K562 (cell line): ENCODE measurements at regions not wholly inside any gene's neighbourhood (a gene's known extent, or its start where the extent isn't known, plus 50 kb on each side); places are given as distances from the start of the nearest gene placed in this dataset.

ENCODE experiments used
- CBX1 ChIP-seq: sonication (generic); IDR thresholded peaks from 2 replicates; pipeline ENCODE4 v1.6.1; 2016; ENCODE audit warnings: antibody characterized with exemption, low read depth, mild to moderate bottlenecking
- CBX5 ChIP-seq: IDR thresholded peaks from 2 replicates; pipeline ENCODE4 v1.6.1; 2014; ENCODE audit warnings: low read depth, borderline replicate concordance
- CREB3 ChIP-seq: fragments of 450-650 bp; conservative IDR thresholded peaks from 2 replicates; pipeline ENCODE4 v1.6.1; 2016; ENCODE audit warnings: missing genetic modification characterization, low read depth, mild to moderate bottlenecking, missing compliant biosample characterization, moderate library complexity
- ESRRA ChIP-seq: fragments of 450-650 bp; IDR thresholded peaks from 2 replicates; pipeline ENCODE4 v1.6.1; 2014; ENCODE audit warnings: low read depth, mild to moderate bottlenecking, moderate library complexity, borderline replicate concordance
- HCFC1 ChIP-seq: IDR thresholded peaks from 2 replicates; pipeline ENCODE4 v1.6.1; 2012; ENCODE audit warnings: low read depth, low read length, improper control_type of control experiment
- JUN ChIP-seq, 2 experiments: sonication (generic) in 1 of 2; formaldehyde crosslinking in 1 of 2; IDR thresholded peaks; 2 replicates each; pipeline versions ENCODE4 v1.6.1 to v1.8.0; 2012 to 2022; ENCODE audit warnings: borderline replicate concordance in 2 of 2, mild to moderate bottlenecking in 2 of 2, improper control_type of control experiment in 1 of 2, low read depth in 1 of 2, low read length in 1 of 2, missing genetic modification reagents in 1 of 2
- KAT2B ChIP-seq: IDR thresholded peaks from one replicate; pipeline ENCODE4 v1.6.1; 2012; ENCODE audit warnings: low read depth, mild to moderate bottlenecking, control low read depth, inconsistent platforms, low read length, moderate library complexity
- MLLT1 ChIP-seq, 2 experiments: fragments of 450-650 bp; IDR thresholded peaks; 2 replicates each; pipeline ENCODE4 v1.6.1; 2016
- PCBP2 ChIP-seq: fragments of 200-400 bp; formaldehyde crosslinking; IDR thresholded peaks from 2 replicates; pipeline ENCODE4 v1.6.1; 2018; ENCODE audit warnings: low read length, low read depth, mild to moderate bottlenecking, moderate library complexity; ENCODE audit not compliant: poor library complexity, severe bottlenecking
- POLR2AphosphoS5 ChIP-seq: IDR thresholded peaks from 2 replicates; pipeline ENCODE4 v1.6.1; 2011; ENCODE audit warnings: mild to moderate bottlenecking, low read depth, low read length, moderate library complexity; ENCODE audit not compliant: control insufficient read depth, insufficient read depth
- RBM25 ChIP-seq: fragments of 200-400 bp; formaldehyde crosslinking; IDR thresholded peaks from 2 replicates; pipeline ENCODE4 v1.6.1; 2018; ENCODE audit warnings: low read length, low read depth, moderate library complexity; ENCODE audit not compliant: severe bottlenecking
- RCOR1 ChIP-seq, 2 experiments: IDR thresholded peaks; 2 replicates each; pipeline ENCODE4 v1.6.1; 2012; ENCODE audit warnings: low read depth in 2 of 2, low read length in 2 of 2, borderline replicate concordance in 1 of 2, improper control_type of control experiment in 1 of 2
- SMARCE1 ChIP-seq: fragments of 450-650 bp; IDR thresholded peaks from 2 replicates; pipeline ENCODE4 v1.7.1; 2016; ENCODE audit warnings: mild to moderate bottlenecking
- SRF ChIP-seq, 2 experiments: fragments of 250-450, 450-650 bp in 1 of 2; sonication (Bioruptor Pico) in 1 of 2; sonication (generic) in 1 of 2; formaldehyde crosslinking; IDR thresholded peaks; 2 replicates each; pipeline versions ENCODE4 v1.5.0 to v1.5.1; 2020 to 2022; ENCODE audit warnings: mild to moderate bottlenecking in 1 of 2, missing genetic modification reagents in 1 of 2
- TAF9B ChIP-seq: fragments of 450-650 bp; IDR thresholded peaks from 2 replicates; pipeline ENCODE4 v1.6.1; 2018; ENCODE audit warnings: mild to moderate bottlenecking; ENCODE audit not compliant: partially characterized antibody
- VEZF1 ChIP-seq: fragments of 200-800 bp; sonication (Bioruptor generic); IDR thresholded peaks from 2 replicates; pipeline ENCODE4 v1.6.1; 2017; ENCODE audit warnings: missing genetic modification characterization, missing compliant biosample characterization
- ZBTB43 ChIP-seq: sonication (generic); formaldehyde crosslinking; IDR thresholded peaks from 2 replicates; pipeline ENCODE4 v1.8.0; 2023; ENCODE audit warnings: mild to moderate bottlenecking, missing genetic modification reagents
- ZBTB5 ChIP-seq: fragments of 450-650 bp; IDR thresholded peaks from 2 replicates; pipeline ENCODE4 v1.6.1; 2017; ENCODE audit warnings: antibody characterized with exemption
- ZNF280A ChIP-seq: fragments of 450-650 bp; IDR thresholded peaks from 2 replicates; pipeline ENCODE4 v1.6.1; 2018; ENCODE audit warnings: mild to moderate bottlenecking, low read depth; ENCODE audit not compliant: partially characterized antibody

GRCh38 chr1:157319567-157319966 lies 181.4 kb upstream of the ETV3 start (continued):
- TF ChIP-seq JUN (IDR thresholded peaks at IDR 0.05; ENCODE audit: borderline replicate concordance, low read depth, low read length) = no peak
- TF ChIP-seq JUN (CRISPR knock-in tag; IDR thresholded peaks at IDR 0.05; ENCODE audit: borderline replicate concordance) = no peak
- peak; percentile 76 for TF ChIP-seq ZNF280A
- TF ChIP-seq RCOR1 (IDR thresholded peaks at IDR 0.05; ENCODE audit: borderline replicate concordance in 1 of 2, low read depth in 2 of 2, low read length in 2 of 2) = no peak
- TF ChIP-seq KAT2B = no peak
- TF ChIP-seq CBX5 = peak; percentile 88
- no peak for TF ChIP-seq ZBTB43 (CRISPR knock-in tag)
- no peak for TF ChIP-seq HCFC1
- no peak for TF ChIP-seq RBM25
- no peak for TF ChIP-seq POLR2AphosphoS5
- no peak for TF ChIP-seq PCBP2
- 0 out of 2 replicates have a peak, but pooled peaks have one; percentile 54 for TF ChIP-seq CBX1
- no peak for TF ChIP-seq SRF (CRISPR knock-in tag; IDR thresholded peaks at IDR 0.05)
- no peak for TF ChIP-seq TAF9B
- TF ChIP-seq ESRRA = no peak
- TF ChIP-seq SMARCE1 = no peak
- TF ChIP-seq ZBTB5 = no peak
- TF ChIP-seq CREB3 (tag) = no peak
- no peak for TF ChIP-seq VEZF1 (CRISPR knock-in tag)
- no peak for TF ChIP-seq MLLT1 (IDR thresholded peaks at IDR 0.05)
